Nephron progenitor cell (in vitro differentiated cells): ENCODE measurements at regions not wholly inside any gene's neighbourhood (a gene's known extent, or its start where the extent isn't known, plus 50 kb on each side); places are given as distances from the start of the nearest gene placed in this dataset.

Experiments
- DNase-seq: peaks from one replicate; pipeline ENCODE4 v3.0.0; 2021
- H3K27ac Mint-ChIP-seq: 2 replicates; pipeline ENCODE4 v1.8.0; 2021; ENCODE audit warnings: mild to moderate bottlenecking, moderate library complexity, mixed read lengths
- H3K27me3 Mint-ChIP-seq: 2 replicates; pipeline ENCODE4 v1.8.0; 2021; ENCODE audit warnings: mild to moderate bottlenecking, low read depth, mixed read lengths; ENCODE audit not compliant: poor library complexity
- H3K36me3 Mint-ChIP-seq: 2 replicates; pipeline ENCODE4 v1.8.0; 2021; ENCODE audit warnings: low read depth, mixed read lengths
- H3K4me1 Mint-ChIP-seq: 2 replicates; pipeline ENCODE4 v1.8.0; 2021; ENCODE audit warnings: mixed read lengths
- H3K4me3 Mint-ChIP-seq: 2 replicates; pipeline ENCODE4 v1.8.0; 2021; ENCODE audit warnings: mild to moderate bottlenecking, moderate library complexity, mixed read lengths
- H3K9me3 Mint-ChIP-seq: 2 replicates; pipeline ENCODE4 v1.8.0; 2021; ENCODE audit warnings: mild to moderate bottlenecking, moderate library complexity, mixed read lengths
- CTCF ChIP-seq: fragments of 200-600 bp; sonication (generic); IDR thresholded peaks from 2 replicates; pipeline ENCODE4 v1.5.0; 2021; ENCODE audit warnings: antibody characterized with exemption

- DNase-seq, result no peak
- Mint-ChIP-seq H3K9me3 (peaks cover 3% of the 10 kb centered on the region), H3K36me3 (no peaks in the 10 kb centered on the region), H3K4me1 (peaks cover 4% of the 10 kb centered on the region), H3K4me3 (no peak overlapping the region), H3K27me3 (no peaks in the 10 kb centered on the region), H3K27ac (no peak overlapping the region)
- TF ChIP-seq CTCF, result no peak
These were observed 221.5 kb upstream of the CDH2 start for GRCh38 chr18:28398471-28398870.

GRCh38 chr18:28390022-28390421 lies 213.1 kb upstream of the CDH2 start:
- peaks cover 8% of the 10 kb centered on the region for H3K36me3 Mint-ChIP-seq

GRCh38 chr18:28382215-28382879 lies 205.4 kb upstream of the CDH2 start:
- H3K4me3 Mint-ChIP-seq, result no peak overlapping the region
- no peaks in the 10 kb centered on the region for H3K36me3 Mint-ChIP-seq
- no peak for TF ChIP-seq CTCF
- H3K27ac Mint-ChIP-seq, result no peak overlapping the region
- no peaks in the 10 kb centered on the region for H3K4me1 Mint-ChIP-seq
- H3K27me3 Mint-ChIP-seq, result peaks cover 3% of the 10 kb centered on the region
- peaks cover 9% of the 10 kb centered on the region for H3K9me3 Mint-ChIP-seq
- no peak for DNase-seq

More at GRCh38 chr18:28390022-28390421, 213.1 kb upstream of the CDH2 start:
- Mint-ChIP-seq H3K9me3 (peaks cover 35% of the 10 kb centered on the region), H3K4me1 (no peaks in the 10 kb centered on the region), H3K27me3 (no peaks in the 10 kb centered on the region), H3K4me3 (no peak overlapping the region), H3K27ac (no peak overlapping the region)
- no peak for TF ChIP-seq CTCF
- no peak for DNase-seq

GRCh38 chr18:28372186-28372585 lies 195.3 kb upstream of the CDH2 start:
- H3K9me3 Mint-ChIP-seq, result no peaks in the 10 kb centered on the region
- no peaks in the 10 kb centered on the region for H3K36me3 Mint-ChIP-seq
- no peak overlapping the region for H3K27ac Mint-ChIP-seq
- no peaks in the 10 kb centered on the region for H3K27me3 Mint-ChIP-seq
- DNase-seq, result no peak
- no peaks in the 10 kb centered on the region for H3K4me1 Mint-ChIP-seq
- no peak overlapping the region for H3K4me3 Mint-ChIP-seq
- TF ChIP-seq CTCF, result no peak

GRCh38 chr18:28366676-28367075 lies 189.7 kb upstream of the CDH2 start:
- Mint-ChIP-seq H3K4me3 (no peak overlapping the region), H3K27me3 (no peaks in the 10 kb centered on the region), H3K36me3 (no peaks in the 10 kb centered on the region), H3K27ac (no peak overlapping the region), H3K9me3 (no peaks in the 10 kb centered on the region), H3K4me1 (no peaks in the 10 kb centered on the region)
- no peak for TF ChIP-seq CTCF
- no peak for DNase-seq

- H3K36me3 Mint-ChIP-seq, result no peaks in the 10 kb centered on the region
- no peak for DNase-seq
- no peaks in the 10 kb centered on the region for H3K27me3 Mint-ChIP-seq
- H3K9me3 Mint-ChIP-seq, result no peaks in the 10 kb centered on the region
- no peak overlapping the region for H3K4me3 Mint-ChIP-seq
- no peaks in the 10 kb centered on the region for H3K4me1 Mint-ChIP-seq
- no peak overlapping the region for H3K27ac Mint-ChIP-seq
- no peak for TF ChIP-seq CTCF
These were observed 188.5 kb upstream of the CDH2 start for GRCh38 chr18:28365411-28365831.
